ENCODE measurements at regions not wholly inside any gene's neighbourhood (a gene's known extent, or its start where the extent isn't known, plus 50 kb on each side); places are given as distances from the start of the nearest gene placed in this dataset.
"Not testable (repeated sequence)": the region's sequence is repeated elsewhere in the genome, so short reads cannot be mapped to it uniquely, and the experiment has no call there.

DNA sequence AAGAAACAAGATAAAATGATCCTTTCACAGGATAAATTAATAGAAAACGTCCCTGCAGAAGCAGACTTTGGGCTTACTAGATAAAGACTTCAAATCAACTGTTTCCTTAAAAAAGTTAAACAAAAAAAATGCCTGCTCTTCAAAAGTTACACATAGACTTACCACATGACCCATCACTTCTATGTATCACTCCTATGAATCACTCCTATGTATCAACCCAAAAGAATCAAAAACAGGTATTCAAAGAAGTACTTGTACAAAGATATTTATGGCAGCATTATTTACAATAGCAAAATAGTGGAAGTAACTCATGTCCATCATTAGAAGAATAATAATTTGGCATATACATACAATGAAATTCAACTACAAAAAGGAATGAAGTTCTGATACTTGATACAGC, 56.3 kb upstream of the PRDM9 start:
- no peak for DNase-seq (ENCODE audit: low read depth)

DNA sequence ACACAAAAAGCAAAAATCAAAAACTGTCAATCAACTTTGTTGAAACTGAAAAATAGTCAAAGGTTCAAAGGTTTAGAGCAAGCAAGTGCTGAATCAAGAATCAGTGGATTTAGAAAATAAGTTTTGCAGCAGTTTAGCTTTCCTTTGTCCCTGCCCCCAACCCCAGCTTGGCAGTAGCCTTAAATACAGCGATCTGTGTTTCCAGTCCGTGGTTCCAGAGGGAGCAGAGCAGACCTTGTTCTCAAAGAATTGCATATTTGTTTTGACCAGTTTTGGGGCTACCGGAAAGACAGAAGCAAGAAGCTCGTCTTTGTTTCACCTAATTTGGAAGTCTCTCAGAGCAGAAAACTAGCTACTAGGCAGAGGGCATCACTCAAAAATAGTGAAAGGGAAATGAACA, 57.2 kb upstream of the PRDM9 start:
- peak; percentile 17 for DNase-seq (ENCODE audit: low read depth)

DNA sequence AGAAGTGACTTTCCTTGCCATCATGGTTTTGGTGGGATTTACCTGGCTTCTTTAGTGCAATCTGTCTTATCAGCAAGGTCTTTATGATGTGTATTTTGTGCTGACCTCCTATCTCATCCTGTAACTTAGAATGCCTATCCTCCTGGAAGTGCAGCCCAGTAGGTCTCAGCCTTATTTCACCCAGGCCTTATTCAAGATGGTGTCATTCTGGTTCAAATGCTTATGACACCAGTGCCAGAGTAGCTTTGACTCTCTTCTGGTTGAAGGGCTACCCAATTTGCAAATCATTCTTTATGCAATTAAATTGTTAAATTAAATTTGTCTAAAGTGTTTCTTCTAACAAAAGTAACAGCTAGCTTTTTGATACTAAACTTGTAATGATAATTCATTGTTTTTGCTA, 58.8 kb upstream of the PRDM9 start:
- DNase-seq (ENCODE audit: low read depth): no peak

DNA sequence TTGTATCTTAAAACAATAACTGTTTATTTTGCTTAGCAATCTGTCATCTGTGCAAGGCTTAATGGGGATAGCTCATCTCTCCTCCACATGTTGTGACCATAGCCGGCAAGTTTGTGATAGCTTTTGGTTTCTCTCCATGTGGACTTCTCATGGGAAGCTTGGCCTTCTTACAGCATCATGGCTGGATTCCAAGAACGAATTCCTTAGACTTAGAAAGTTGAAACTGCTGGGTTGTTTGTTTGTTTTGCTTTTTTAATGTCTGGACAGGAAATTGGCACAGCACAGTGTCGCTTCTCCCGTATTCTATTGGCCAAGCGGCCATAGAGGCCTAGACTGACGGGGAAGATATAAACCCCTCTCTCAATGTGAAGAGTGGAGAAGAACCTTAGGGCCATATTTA, 61.0 kb upstream of the PRDM9 start:
- DNase-seq (ENCODE audit: low read depth): no peak

DNA sequence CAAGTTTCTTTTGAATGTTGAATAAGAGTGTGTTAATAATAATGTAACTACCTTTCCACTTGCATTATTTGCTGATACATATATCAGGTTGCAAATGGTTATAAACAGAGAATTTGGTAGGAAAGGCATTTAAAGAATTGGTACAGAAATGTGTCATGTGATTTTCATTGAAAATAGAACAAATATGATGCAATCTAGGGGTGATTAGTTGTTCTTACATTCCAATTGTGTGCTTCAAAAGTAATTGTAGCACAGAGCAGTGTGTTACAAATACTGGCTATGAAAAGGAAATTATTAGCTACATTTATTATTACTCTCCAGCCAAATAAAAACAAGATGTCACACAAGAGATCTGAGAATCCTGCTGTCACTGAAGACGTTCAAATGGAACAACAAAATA, 61.8 kb upstream of the PRDM9 start:
- DNase-seq (ENCODE audit: low read depth): no peak

DNA sequence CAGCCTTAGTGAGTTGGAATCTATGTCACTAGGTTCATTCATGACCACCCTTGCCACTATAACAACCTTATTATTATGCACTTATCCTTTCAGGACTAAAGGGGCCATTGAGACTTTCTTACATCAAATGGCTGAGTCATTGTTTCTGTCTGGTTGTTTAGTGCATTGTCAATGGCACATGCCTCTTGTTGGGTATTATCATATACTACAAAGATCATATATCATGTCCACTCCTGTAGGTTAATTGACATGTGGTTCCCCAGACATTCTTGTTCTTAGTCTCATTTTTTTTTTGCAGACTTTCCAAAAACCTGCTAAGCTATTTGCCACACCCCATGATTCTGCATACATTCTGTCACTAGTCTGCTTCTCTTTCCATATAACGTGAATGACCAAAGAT, 66.7 kb upstream of the PRDM9 start:
- DNase-seq (ENCODE audit: low read depth): no peak

DNA sequence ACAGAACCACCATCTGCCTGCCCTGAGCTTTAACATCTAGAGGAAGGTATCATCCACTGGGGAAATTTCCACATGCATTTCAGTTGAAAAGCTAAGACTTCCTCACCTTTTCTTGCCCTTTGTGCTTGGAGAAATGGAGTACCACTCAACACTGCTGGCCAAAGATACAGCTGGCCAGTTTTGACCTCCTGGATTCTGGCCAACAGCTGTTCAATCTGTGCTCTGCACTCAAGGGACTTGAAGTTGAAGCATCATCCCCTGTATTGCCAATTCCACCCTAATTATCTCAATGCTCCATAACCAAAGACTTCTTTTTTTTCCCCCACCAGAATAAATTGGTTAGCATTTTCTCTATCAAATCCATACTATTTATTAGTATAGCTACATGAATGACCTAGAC, 70.4 kb upstream of the PRDM9 start:
- DNase-seq (ENCODE audit: low read depth): no peak

DNA sequence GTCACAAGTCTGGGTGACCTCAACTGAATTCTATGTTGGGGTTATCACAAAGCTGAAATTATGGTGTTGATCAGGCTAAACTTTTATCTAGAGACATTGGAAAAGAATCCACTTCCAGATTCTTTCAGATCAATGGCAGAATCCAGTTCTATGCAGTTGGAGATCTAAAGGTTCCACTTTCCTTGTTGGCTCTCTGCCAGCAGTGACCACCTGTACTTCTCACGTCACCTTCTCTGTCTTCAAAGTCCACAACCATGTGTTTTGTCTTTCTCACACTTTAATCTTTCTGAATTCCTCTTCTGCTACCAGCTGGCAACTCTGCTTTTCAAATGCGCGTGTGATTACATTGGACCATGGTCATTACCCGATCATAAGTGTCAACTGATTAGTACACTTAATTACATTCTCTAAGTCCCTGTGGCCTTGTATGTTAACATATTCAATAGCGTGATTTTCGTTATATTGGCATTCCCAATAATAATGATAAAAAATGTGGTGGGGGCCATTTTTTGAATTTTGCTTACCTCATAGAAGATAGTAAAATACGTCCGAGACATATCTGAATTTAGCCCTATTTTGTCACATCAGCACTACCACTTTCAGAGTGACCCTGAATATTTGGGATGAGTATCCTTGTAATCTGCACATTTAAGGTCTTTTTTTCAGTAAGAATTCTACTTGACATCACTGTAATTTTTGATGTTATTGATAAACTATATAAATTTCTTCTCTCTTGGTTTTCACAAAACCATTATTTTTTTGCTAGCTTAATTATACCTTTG, 73.7 kb upstream of the PRDM9 start:
- DNase-seq (ENCODE audit: low read depth): no peak

DNA sequence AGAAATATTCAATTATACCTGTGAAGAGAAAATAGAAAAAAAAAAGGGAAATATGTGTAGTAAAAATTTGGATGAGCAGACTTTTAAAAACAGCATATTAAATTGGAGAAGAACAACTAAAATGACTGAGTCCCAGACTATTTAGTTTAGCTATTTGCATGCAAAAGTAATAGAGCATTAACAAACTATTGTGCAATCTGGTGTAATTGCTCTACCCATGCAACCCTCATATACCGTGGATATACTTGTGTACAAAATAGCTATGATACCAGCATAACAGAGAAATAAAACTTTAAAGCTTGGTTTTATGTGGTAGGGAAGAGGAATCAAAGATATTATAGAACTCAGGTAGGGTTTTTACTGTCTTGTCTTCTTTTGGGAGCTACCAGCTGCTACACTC, 78.7 kb upstream of the PRDM9 start:
- no peak for DNase-seq (ENCODE audit: low read depth)

DNA sequence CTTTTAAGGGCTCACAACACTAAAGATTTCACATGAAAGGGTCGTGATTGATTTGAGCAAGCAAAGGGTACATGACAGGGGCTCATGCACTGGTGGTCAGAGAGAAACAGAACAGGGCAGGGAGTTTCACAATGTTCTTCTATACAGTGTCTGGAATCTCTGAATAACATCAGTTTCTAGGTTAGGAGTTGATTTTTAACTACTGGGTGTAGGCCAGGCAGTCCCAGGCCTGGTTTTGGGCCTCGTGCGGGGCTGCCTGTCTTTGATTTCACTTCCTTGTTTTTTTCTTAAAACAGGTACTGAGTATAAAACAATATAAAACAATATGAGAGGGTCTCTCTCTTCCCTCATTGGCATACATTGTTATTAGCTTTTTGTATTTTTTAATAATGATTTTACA, 87.2 kb upstream of the PRDM9 start:
- DNase-seq (ENCODE audit: low read depth): not testable (repeated sequence)

DNA sequence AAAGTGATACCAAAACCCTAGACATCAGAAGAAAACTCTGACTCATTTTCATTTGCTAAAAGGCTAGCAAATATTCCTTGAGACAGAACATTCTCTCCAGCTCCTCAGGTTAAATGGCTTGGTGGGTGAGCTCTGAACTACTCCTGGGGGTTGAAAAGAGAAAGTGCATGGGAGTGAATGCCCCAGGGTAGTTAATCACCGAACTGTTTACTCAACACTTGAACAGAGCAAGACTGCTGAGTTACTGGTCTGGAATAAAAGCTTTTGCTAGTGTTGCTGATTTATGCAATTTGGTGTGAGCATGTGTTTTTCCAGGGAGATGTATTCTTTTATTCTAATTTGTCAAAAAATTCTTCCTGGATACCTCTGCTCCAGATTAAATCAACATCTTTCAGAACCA, 88.3 kb upstream of the PRDM9 start:
- DNase-seq (ENCODE audit: low read depth): no peak

DNA sequence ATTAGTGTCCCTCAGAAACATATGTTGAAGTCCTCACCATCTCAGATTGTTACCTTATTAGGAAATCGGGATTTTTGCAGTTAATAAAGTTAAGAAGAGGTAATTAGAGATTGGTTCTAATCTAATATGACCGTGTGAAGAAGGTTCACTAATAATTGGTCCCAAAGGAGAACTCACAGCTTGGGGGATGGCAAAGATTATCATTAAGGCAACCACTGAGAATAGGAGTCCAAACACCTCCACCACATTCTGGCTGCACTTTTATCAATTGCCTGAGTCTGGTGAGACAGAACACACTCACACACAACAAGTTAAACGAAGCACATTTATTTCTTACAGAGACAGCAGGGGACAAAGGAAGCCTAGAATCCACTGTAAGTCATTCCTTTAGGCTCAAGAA, 94.9 kb upstream of the PRDM9 start:
- DNase-seq (ENCODE audit: low read depth): no peak

DNA sequence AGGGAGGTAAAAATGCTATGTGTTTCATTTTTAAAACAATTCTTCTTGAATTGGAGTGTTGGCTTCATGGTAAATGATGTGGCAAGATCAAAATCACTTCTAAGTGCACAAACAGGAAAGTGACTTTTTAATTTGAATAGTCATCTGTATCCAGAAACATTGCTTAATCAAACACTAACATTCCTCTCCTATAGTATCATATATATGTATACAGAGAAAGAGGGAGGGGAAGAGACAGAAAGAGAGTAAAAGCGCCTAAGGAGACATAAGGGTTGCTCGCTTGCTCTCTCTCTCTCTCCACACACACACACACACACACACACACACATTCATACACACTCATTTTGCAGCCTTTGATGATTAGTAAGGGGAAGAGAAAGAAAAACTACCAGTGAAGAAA, 95.4 kb upstream of the PRDM9 start:
- no peak for DNase-seq (ENCODE audit: low read depth)

DNA sequence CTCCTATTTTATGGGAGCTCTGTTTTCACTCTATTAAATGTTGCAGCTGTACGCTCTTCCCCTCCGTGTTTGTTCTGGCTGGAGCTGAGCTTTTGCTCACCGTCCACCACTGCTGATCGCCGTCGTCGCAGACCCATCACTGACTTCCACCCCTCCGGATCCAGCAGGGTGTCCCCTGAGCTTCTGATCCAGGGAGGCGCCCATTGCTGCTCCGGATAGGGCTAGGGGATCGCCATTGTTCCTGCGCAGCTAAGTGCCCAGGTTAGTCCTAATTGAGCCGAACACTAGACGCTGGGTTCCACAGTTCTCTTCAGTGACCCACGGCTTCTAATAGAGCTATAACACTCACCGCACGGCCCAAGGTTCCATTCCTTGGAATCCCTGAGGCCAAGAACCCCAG, 96.2 kb upstream of the PRDM9 start:
- DNase-seq (ENCODE audit: low read depth): no peak

DNA sequence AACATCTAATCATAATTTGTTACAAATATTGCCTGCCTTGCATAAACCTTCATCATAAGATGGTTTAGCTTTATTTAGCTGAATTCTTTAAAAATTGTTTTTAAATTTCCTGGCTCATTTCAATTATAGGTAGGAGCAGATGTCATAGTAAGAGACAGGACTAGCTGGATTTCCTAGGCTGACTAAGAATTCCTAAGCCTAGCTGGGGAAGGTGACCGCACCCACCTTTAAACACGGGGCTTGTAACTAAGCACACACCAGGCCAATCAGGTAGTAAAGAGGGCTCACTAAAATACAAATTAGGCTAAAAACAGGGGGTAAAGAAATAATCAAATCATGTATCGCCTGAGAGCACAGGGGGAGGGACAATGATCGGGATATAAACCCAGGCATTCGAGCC, 96.6 kb upstream of the PRDM9 start:
- DNase-seq (ENCODE audit: low read depth): not testable (repeated sequence)

DNA sequence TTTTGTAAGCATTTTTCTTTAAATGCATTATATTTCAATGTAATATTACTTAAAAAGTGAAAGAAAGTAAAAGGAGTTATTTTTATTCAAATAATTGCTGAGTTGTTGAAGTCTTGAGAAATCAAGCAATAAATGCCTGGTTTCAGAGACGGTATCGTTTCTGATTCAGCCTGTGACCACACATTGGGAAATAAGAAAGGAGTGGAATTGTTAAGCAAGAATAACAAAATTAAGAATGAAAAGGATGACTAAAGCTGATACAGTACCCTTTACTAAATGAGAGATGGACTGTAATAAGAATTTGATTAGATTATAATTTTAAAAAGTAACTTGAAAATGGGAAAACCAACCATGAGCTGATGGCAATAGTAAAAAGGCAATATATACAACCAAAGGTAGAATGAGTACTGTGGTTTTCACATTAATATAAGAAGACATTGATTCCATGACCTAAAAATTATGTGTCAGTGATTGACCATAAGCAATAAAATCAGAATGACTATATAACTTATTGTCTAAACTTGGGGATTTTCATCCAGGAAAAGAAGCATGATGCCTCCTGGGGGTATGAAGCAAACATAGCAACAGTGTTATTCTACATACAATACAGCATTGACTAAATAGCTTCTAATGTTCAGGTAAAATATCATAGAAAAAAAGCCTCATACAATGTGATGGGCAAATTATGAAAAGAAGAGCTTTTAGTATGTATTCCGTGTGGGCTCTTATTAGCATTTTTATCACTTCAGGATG, 101.9 kb upstream of the PRDM9 start:
- no peak for DNase-seq (ENCODE audit: low read depth)

DNA sequence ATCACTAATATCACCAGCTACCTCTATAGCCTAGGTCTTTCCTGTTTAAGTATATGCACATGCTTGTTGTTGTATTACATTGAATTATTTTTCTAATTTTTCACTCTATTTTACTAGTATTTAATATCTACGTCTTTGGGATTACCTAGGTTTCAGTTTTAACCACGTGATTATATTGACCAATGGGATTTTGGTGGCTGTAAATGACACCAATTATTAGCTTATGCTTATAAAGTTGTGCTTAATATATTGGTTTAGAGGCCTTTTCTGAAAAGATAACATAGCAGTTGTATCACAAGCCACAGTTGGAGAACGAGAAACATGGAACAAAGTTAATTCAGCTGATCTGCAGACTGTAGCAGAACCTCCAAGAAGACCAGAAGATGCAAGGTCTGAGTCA, 104.8 kb upstream of the PRDM9 start:
- no peak for DNase-seq (ENCODE audit: low read depth)

DNA sequence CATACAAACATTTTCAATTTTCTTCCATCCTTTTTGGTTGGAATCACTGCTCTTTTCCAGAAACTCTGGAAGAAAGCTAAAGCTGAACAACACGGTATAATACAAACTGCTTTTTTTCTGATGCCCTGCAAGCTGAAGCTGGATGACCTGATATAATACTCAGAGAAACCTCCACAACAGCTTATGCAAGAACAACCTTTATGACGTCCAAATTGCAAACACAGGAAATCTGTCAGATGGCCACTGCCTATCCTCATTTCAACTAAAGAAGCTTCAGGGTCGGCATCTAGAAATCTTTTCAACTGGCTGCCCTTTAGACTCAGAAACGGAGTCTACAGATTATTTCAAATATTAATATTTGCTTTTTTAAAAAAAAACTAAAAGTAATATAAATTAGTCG, 106.5 kb upstream of the PRDM9 start:
- DNase-seq (ENCODE audit: low read depth): no peak

DNA sequence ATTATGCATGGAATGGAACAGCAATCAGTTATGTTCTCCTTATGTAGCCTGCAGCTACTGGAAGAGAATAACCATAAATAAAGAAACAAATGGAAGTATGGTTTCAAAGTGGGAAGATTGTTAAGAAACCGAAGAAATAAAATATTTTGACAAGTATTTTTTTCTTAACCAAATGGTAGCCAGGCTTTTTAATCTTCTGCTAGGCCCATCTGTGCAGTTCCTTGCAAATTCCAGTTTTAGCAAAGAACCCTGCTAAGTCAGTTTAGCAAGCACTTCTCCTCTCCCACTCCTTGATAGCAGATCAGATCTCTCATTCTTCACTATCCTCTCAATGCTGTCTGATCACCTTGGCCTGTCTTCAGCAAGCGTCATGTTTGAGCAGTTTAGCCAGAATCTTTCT, 111.1 kb upstream of the PRDM9 start:
- no peak for DNase-seq (ENCODE audit: low read depth)

DNA sequence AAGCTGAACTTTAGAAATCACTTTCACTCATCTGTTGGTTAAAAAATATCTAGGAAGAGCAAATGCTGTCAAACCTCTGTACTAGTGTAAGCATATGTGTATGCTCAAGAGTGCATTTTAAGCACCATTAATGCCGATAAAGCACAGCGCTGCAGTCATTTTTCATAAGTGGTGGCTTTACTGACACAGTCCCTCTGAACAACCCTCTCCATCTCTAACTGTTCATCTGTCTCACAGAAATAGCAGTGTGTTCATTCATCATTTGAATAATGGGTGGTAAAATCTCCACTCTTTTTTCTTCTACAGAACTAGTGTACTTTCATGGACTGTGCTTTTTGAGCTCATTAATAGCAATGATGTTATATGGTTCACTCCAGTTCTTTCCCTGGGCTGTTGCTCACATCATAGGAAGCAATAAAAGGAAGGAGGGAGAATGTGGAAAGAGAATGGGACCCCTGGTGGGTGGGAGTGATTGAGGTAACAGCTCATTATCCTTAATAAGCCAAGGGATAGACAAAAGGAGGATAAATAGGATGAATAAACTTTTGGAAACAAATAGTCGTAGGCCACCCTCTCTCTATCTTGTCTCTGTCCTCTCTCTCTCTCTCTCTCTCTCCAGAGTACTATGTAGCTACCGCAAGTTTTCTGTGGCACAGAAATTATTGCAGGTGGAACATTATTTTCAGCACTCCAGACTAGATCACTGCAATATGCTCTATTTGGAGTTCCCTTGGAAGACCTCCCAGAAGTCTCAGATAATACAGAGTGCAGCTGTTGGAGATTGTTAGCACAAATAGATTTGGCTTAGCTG, 117.9 kb upstream of the PRDM9 start:
- DNase-seq (ENCODE audit: low read depth): no peak

DNA sequence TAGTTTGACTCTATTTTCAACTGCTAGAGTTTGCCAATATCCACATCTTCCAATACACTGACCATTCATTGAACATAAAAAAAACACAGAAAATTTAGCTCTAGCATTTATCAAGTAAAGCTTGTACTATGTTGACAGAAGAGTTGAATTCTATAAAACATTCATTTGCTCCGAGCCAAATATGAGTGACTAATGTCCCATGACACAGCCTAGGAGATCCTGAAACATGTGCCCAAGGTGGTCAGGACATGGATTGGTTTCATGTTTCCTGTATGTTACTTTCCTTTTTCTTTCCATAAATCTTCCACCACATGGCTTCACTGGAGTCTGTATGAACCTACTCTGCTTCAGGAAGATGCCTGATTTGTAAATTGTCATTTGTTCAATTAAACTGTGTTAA, 122.4 kb upstream of the PRDM9 start:
- DNase-seq (ENCODE audit: low read depth): no peak

DNA sequence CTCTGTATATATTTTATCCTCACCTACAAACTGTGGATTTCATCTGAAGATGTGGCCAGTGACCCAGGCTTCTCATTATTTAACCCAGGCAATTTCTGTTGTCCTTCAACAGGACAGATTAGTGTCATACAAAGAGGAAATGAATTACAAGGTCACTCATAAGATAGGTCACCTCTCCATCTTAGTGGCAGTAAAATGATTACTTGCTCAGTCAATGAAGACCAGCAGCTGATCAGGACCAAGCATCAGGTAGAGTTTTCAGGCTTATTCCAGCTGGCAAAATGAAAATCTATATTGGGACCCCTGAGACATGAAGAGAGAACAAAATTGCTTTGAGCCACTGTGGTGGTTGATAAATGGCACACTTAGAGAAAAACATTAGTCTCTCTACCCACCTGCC, 135.2 kb upstream of the PRDM9 start:
- no peak for DNase-seq (ENCODE audit: low read depth)

DNA sequence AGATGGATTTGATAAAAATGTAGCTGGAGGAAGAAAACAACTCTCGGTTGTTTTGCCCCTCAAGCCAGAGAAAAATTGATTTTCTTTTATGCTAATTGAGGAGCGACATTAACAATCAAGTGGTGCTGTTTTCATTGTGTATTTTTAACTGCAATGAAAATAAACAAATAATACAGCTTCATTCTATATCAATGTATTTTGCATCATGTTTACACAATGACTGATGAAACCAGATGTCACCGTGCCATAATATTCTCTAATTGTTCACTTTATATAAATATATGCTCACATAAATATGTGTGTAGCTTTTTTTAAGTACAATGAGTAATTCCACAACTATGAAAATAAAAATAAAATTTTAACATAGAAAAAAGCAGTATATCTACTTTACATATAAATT, 139.0 kb upstream of the PRDM9 start:
- no peak for DNase-seq (ENCODE audit: low read depth)
